Stomach (tissue), 4 donors: ENCODE measurements at regions not wholly inside any gene's neighbourhood (a gene's known extent, or its start where the extent isn't known, plus 50 kb on each side); places are given as distances from the start of the nearest gene placed in this dataset.

Experiments used
- CTCF ChIP-seq, 7 experiments: fragments of 450-650 bp in 4 of 7; fragments of 200-600 bp in 3 of 7; sonication (generic) in 3 of 7; IDR thresholded peaks; one replicate each; pipeline ENCODE4 v1.5.1; 2016 to 2019; ENCODE audit warnings: antibody characterized with exemption in 7 of 7, control low read depth in 2 of 7, mild to moderate bottlenecking in 1 of 7
- POLR2A ChIP-seq, 4 donors: fragments of 450-650 bp; IDR thresholded peaks; one replicate each; pipeline ENCODE4 v1.6.1; 2016; ENCODE audit warnings: antibody characterized with exemption in 4 of 4, control low read depth in 2 of 4, mild to moderate bottlenecking in 1 of 4, moderate library complexity in 1 of 4
- POLR2AphosphoS5 ChIP-seq, 3 donors: sonication (generic); formaldehyde crosslinking; IDR thresholded peaks; one replicate each; pipeline ENCODE4 v1.6.1; 2016; ENCODE audit warnings: antibody characterized with exemption in 3 of 3

DNA sequence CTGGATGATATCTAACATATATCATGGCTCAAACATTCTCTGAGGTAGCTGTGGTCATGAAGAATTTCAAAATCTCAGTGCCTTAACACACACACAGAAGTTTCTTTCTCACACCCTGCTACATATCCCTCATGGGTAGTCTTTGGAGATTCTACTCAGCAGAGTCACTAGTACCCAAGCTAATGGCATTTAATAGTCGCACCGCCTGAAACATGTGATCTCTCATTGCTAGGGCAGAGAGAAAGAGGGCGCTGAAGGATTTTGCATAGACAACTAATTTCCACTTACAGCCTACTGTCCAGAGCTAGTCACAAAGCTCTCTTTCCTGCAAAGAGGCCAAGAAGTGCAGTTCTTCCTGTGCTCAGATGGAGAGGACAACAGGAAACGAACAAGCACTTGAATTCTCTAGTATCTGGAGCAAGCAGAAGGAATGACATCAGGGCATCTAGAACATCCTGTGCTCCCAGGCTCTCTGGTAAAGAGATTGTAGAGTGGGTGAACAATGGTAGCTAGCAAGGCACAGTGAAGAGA is 183.4 kb upstream of the PTBP2 start:
- TF ChIP-seq POLR2AphosphoS5 (IDR thresholded peaks at IDR 0.05) (peak; percentile 27 to 65 (median 52)), CTCF (IDR thresholded peaks at IDR 0.05) (no peak), POLR2A (IDR thresholded peaks at IDR 0.05) (no peak)
